HCT116 (cell line): ENCODE measurements at regions not wholly inside any gene's neighbourhood (a gene's known extent, or its start where the extent isn't known, plus 50 kb on each side); places are given as distances from the start of the nearest gene placed in this dataset.
"Not testable (repeated sequence)": the region's sequence is repeated elsewhere in the genome, so short reads cannot be mapped to it uniquely, and the experiment has no call there.

Experiments
- POLR2A ChIP-seq: IDR thresholded peaks from 2 replicates; pipeline ENCODE4 v1.7.0; 2011; ENCODE audit warnings: borderline replicate concordance; ENCODE audit not compliant: insufficient read depth, insufficient read length; ENCODE audit errors: extremely low read depth
- SP1 ChIP-seq: IDR thresholded peaks from 2 replicates; pipeline ENCODE4 v1.6.1; 2012; ENCODE audit warnings: low read depth

GRCh38 chr16:88178896-88179295, 203.9 kb upstream of the ZNF469 start:
- not testable (repeated sequence) for TF ChIP-seq SP1, POLR2A
